ENCODE measurements at regions not wholly inside any gene's neighbourhood (a gene's known extent, or its start where the extent isn't known, plus 50 kb on each side); places are given as distances from the start of the nearest gene placed in this dataset.

DNA sequence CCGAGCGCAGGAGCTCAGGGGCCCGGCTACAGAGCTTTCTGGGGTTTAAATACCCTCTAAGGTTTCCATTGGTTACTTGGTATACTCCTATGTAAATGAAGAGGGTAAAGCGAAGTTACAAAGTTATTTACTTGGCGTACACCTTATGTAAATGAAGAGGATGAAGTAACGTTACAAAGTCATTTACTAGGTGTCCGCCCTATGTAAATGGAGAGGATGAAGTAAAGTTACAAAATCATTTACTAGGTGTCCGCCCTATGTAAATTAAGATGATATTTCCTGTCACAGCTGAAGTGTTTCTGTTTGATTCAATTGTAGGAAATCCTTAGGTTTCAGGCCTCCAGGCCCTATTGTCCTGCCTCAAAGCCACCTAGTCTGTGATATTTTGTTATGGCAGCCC, 358.2 kb downstream of the MTRR start:
- H3K27ac Mint-ChIP-seq = no peak overlapping the region
- H3K36me3 Mint-ChIP-seq (ENCODE audit: low read depth) = no peaks in the 10 kb centered on the region
- H3K4me1 Mint-ChIP-seq (ENCODE audit: low read depth) = no peaks in the 10 kb centered on the region
- no peak for DNase-seq
- no peak overlapping the region for H3K4me3 Mint-ChIP-seq
- H3K27me3 Mint-ChIP-seq = no peaks in the 10 kb centered on the region
- H3K9me3 Mint-ChIP-seq = peaks cover 4% of the 10 kb centered on the region

DNA sequence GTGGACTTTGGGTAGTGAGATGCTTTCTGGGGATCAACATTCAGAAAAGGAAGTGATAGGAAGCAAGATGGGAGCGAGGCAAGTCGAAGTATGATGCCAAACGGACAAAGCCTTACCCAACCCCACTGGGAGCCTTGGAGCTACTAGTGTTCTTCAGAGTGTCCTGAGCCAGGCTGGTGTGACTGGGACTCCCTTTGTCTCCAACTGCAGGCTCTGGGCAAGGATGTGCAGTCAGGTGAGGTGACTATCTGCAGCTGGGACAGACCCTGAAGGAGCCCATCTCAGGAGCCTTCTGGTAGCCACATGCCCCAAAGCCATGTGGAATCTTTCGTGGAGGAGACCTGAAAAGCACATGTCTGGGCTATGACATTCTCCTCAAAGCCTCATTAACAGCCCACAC, 360.6 kb downstream of the MTRR start:
- no peak for DNase-seq
- Mint-ChIP-seq H3K27me3 (no peaks in the 10 kb centered on the region), H3K9me3 (peaks cover 4% of the 10 kb centered on the region), H3K4me3 (no peak overlapping the region), H3K4me1 (ENCODE audit: low read depth) (no peaks in the 10 kb centered on the region), H3K36me3 (ENCODE audit: low read depth) (no peaks in the 10 kb centered on the region), H3K27ac (no peak overlapping the region)

DNA sequence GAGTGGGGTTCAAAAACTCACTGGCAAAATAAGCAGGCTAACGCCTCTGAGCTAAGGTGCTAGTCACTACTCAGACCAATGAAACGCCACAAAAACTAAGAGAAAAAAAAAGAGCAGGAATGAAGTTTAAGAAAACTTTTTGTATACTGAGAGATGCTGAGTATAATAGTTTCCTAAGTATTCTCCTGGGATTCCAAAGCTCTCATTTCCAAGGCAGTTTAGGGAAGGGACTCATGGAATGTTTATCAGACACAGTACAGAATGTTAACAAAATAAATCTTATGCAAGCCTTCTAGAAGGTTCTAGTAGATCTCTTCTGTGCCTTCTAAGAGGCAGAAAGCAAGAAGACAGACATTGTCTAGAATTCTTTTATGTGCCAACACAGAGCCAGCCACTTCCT, 361.9 kb downstream of the MTRR start:
- no peak overlapping the region for H3K27ac Mint-ChIP-seq
- H3K4me1 Mint-ChIP-seq (ENCODE audit: low read depth) = no peaks in the 10 kb centered on the region
- H3K36me3 Mint-ChIP-seq (ENCODE audit: low read depth) = no peaks in the 10 kb centered on the region

DNA sequence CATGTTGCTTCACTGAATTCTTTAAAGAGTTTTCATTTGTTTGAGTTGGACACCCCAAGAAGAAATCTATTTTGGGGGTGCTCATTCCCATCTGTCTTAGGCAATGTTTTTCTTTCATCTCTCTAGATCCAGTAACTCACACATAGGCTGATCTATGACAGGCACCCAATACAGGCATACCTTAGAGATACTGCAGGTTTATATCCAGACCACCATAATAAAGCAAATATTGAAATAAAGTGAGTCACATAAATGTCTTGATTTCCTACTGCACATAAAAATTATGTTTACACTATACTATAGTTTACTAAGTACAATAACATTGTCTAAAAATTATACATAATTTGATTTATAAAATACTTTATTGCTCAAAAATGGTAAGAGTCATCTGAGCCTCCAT, 364.5 kb downstream of the MTRR start:
- Mint-ChIP-seq H3K4me1 (ENCODE audit: low read depth) (no peaks in the 10 kb centered on the region), H3K27ac (no peak overlapping the region), H3K36me3 (ENCODE audit: low read depth) (no peaks in the 10 kb centered on the region), H3K27me3 (no peaks in the 10 kb centered on the region), H3K4me3 (no peak overlapping the region), H3K9me3 (peaks cover 5% of the 10 kb centered on the region)
- DNase-seq = no peak

More for the DNA sequence above, 361.9 kb downstream of the MTRR start:
- H3K27me3 Mint-ChIP-seq = no peaks in the 10 kb centered on the region
- no peak overlapping the region for H3K4me3 Mint-ChIP-seq
- DNase-seq = no peak
- peaks cover 4% of the 10 kb centered on the region for H3K9me3 Mint-ChIP-seq

DNA sequence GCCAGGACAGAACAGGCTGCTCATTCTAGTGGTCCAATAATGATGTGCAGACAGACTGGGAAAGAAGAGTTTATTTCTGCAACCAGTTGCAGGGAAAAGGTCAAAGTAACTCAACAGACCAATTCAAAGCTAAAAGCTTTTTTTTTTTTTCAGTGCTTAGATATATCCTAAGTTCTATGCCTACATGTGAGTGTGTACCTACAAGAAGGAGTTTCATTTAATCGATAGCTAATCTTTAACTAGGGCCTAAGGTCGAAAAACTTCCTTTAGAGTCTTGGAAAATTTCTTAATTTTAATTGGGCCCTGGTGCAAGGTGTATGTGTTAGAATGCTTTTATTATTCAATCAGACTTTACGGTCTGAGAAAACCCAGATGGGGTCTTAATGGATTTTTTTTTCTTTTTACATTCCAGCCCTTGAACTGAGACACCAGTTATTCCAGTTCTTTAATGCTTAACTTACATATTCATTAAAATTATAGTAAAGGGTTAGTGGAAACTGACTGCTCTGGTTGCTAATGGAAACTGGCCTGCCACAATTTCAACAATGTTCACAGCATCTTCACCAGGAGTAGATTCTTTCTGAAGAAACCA, 365.3 kb downstream of the MTRR start:
- Mint-ChIP-seq H3K27me3 (no peaks in the 10 kb centered on the region), H3K36me3 (ENCODE audit: low read depth) (no peaks in the 10 kb centered on the region), H3K4me3 (no peak overlapping the region), H3K27ac (no peak overlapping the region), H3K4me1 (ENCODE audit: low read depth) (no peaks in the 10 kb centered on the region), H3K9me3 (peaks cover 5% of the 10 kb centered on the region)
- no peak for DNase-seq

DNA sequence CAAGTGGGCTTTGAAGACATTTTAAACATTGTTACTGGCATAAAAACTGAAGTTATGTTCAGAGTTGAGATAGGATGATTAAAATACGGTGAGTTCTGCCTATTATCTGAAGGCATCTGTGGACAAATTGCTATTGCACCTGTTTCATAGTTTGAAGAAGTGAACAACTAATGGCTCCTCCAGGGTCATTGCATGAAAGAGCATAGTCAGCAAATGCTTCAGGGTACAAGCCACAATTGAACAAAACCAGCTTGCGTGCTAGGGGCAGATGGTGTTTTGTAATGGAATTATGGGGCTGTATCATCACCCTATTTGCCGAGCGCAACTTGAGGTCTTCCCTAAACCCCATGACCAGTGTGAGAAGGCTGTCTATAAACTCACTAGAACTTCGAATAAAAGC, 369.1 kb downstream of the MTRR start:
- H3K4me3 Mint-ChIP-seq = no peak overlapping the region

DNA sequence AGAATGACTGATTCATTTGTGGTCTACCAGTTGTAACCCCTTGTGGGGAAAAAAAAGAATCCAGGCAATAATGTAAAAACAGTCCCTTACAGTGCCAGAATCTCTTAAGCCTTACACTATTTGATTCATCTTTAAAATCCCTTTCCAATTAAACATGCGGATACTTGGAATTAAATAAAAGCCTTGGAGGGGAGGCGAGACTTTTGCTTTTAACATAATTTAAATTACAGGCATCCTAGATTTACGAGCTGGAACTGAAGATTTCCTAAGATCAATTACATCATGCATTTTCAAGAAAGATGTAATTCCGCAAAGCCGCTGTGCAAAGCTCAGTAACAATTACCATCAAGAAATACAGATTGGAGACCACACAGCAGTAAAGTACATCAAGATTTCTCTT, 370.2 kb downstream of the MTRR start:
- H3K27me3 Mint-ChIP-seq = no peaks in the 10 kb centered on the region
- H3K9me3 Mint-ChIP-seq = peaks cover 6% of the 10 kb centered on the region
- no peaks in the 10 kb centered on the region for H3K36me3 Mint-ChIP-seq (ENCODE audit: low read depth)
- DNase-seq = no peak
- no peak overlapping the region for H3K27ac Mint-ChIP-seq
- H3K4me1 Mint-ChIP-seq (ENCODE audit: low read depth) = no peaks in the 10 kb centered on the region
- H3K4me3 Mint-ChIP-seq = no peak overlapping the region

More for the DNA sequence above, 369.1 kb downstream of the MTRR start:
- DNase-seq = no peak
- H3K9me3 Mint-ChIP-seq = peaks cover 5% of the 10 kb centered on the region
- H3K27ac Mint-ChIP-seq = no peak overlapping the region
- H3K4me1 Mint-ChIP-seq (ENCODE audit: low read depth) = no peaks in the 10 kb centered on the region
- H3K27me3 Mint-ChIP-seq = no peaks in the 10 kb centered on the region
- no peaks in the 10 kb centered on the region for H3K36me3 Mint-ChIP-seq (ENCODE audit: low read depth)

DNA sequence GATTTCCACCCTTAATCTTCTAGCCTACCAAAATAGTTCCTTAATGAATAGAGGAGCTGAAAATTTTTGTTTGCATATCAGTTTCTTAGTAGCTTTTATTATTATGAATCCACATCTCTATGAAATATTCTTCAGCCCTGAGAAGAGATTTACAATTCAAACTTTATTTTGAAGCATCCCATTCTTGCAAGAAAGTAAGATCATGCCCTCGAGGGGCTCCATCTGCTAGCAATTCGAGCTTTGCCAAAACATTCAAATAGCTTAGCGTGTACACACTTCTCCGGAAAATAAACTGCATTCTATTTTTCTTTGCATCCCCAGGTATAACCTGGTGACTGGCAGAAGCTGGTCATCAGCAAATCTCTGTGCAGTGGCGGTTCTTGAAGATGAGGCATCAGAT, 370.7 kb downstream of the MTRR start:
- no peak overlapping the region for H3K27ac Mint-ChIP-seq
- no peaks in the 10 kb centered on the region for H3K4me1 Mint-ChIP-seq (ENCODE audit: low read depth)

DNA sequence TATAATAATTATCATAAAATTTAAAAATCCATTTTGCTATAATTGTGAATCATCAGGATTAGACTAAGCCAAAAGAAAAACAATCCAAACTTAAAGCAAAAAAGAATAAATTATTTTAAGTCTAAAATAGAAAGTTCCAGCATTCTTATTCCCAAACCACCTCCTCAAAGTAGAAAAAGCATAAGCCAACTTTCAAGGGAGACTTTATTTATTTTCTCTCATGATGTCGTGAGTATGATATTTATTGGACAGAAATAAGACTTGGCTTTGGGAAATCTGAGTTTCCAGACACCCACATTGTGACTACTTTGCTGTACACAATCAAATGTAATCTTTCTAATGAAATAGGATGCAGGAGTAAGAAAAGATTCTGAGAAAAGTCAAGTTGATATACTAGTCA, 372.1 kb downstream of the MTRR start:
- H3K27ac Mint-ChIP-seq = no peak overlapping the region
- no peak for DNase-seq
- no peaks in the 10 kb centered on the region for H3K36me3 Mint-ChIP-seq (ENCODE audit: low read depth)
- H3K4me1 Mint-ChIP-seq (ENCODE audit: low read depth) = no peaks in the 10 kb centered on the region
- no peak overlapping the region for H3K4me3 Mint-ChIP-seq
- H3K27me3 Mint-ChIP-seq = no peaks in the 10 kb centered on the region
- peaks cover 14% of the 10 kb centered on the region for H3K9me3 Mint-ChIP-seq

More for the DNA sequence above, 370.7 kb downstream of the MTRR start:
- Mint-ChIP-seq H3K9me3 (peaks cover 11% of the 10 kb centered on the region), H3K4me3 (no peak overlapping the region), H3K27me3 (no peaks in the 10 kb centered on the region), H3K36me3 (ENCODE audit: low read depth) (no peaks in the 10 kb centered on the region)
- DNase-seq = no peak

DNA sequence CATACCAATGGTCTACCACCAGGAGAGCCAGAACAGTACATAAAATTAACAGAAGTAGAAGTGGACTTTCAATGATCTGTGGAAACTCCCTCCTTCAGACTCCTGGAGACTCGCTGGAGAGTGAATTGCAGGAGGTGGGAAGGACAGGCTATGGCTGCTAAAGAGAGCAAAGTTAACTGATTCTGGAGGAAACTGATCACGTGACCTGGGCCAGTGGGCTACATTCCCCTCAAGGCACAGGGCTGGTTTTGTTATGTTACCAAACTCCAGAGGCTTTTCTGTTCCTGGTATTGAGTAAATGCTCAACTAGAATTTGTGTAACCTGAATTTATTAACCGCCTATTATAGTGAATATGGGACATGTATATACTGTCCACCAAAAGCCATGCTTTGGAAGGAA, 372.6 kb downstream of the MTRR start:
- Mint-ChIP-seq H3K4me1 (ENCODE audit: low read depth) (no peaks in the 10 kb centered on the region), H3K36me3 (ENCODE audit: low read depth) (no peaks in the 10 kb centered on the region), H3K9me3 (peaks cover 14% of the 10 kb centered on the region), H3K4me3 (no peak overlapping the region), H3K27me3 (no peaks in the 10 kb centered on the region), H3K27ac (no peak overlapping the region)
- DNase-seq = no peak

DNA sequence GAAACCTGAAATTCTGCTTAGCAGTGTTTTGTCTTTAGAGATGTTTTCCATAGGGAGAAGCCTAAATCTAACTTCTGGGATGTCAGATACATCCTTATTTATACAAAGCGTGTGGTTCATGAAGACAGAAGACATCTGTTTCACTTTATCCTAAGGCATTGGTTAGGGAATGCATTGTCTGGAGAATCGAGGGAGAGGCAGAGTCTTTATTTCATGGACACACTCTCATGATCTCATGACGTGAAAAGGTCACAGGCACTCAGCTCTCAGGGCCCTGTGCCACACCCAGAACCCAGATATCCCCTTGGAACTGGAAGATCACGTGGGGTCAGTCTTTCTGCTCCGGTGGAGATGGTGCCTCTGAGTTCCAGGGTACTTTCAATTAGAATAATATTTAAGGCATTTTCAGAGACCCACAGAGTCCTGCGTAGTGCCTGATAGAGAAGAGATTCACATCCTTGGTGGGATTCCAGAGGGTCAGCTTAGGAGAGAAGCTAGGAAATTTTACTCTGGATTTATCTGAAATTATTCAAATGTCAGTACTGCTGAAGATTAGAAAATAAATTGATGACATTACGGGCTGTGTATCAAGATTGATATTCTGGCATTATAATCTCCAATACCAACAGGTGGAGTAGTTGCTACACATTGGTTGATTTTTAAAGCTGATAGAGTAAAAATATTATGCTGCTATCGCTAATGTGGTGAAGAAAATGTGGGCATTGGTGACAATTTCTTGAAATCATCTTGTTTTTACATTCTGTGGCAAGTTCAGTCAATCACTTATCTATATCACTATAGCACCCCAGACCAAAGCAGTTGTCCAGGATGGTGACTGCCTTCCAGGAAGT, 378.3 kb downstream of the MTRR start:
- H3K4me3 Mint-ChIP-seq = no peak overlapping the region
- H3K4me1 Mint-ChIP-seq (ENCODE audit: low read depth) = no peaks in the 10 kb centered on the region
- H3K9me3 Mint-ChIP-seq = peaks cover 9% of the 10 kb centered on the region
- H3K27ac Mint-ChIP-seq = no peak overlapping the region
- DNase-seq = no peak
- no peaks in the 10 kb centered on the region for H3K36me3 Mint-ChIP-seq (ENCODE audit: low read depth)
- H3K27me3 Mint-ChIP-seq = no peaks in the 10 kb centered on the region

DNA sequence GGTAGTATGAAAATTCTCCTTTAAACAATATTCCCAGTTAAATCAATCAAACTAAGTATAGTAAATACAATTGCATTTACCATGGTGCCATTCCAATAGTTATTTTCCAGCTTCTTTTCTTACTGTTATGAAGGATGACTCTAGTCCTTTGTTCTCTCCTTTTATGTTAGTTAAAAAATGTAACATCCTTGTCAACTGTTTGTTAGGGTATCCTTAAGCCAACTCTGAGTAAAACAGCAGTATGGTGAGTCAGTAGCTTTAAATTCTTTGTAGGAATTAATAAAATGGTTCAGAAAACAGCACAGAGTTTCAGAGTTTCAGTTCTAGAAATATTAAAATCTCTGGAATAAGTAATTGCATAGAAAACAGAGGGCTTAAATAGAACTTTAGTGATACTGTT, 384.4 kb downstream of the MTRR start:
- Mint-ChIP-seq H3K4me3 (no peak overlapping the region), H3K4me1 (ENCODE audit: low read depth) (no peaks in the 10 kb centered on the region), H3K27me3 (no peaks in the 10 kb centered on the region), H3K9me3 (peaks cover 4% of the 10 kb centered on the region), H3K27ac (no peak overlapping the region), H3K36me3 (ENCODE audit: low read depth) (no peaks in the 10 kb centered on the region)
- no peak for DNase-seq

DNA sequence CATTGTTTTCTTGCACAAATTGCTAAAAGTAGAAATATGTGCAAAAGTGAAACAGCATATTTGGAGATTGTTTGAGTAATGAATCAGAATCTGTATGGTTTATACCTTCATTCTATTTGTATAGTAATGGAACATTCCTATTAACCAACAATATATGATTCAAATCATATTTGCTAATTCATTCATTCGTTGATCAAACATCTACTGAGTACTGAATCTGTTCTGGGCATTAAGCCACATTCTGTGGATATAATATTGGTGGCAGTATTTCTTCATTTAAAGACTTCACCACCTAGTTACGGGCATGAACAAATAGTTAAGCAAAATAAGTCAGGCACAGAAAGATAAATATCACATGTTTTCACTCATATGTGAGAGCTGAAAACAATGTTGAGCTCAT, 385.7 kb downstream of the MTRR start:
- no peaks in the 10 kb centered on the region for H3K4me1 Mint-ChIP-seq (ENCODE audit: low read depth)
- no peak overlapping the region for H3K4me3 Mint-ChIP-seq
- no peaks in the 10 kb centered on the region for H3K27me3 Mint-ChIP-seq
- DNase-seq = no peak
- peaks cover 11% of the 10 kb centered on the region for H3K9me3 Mint-ChIP-seq
- H3K36me3 Mint-ChIP-seq (ENCODE audit: low read depth) = no peaks in the 10 kb centered on the region
- H3K27ac Mint-ChIP-seq = no peak overlapping the region

DNA sequence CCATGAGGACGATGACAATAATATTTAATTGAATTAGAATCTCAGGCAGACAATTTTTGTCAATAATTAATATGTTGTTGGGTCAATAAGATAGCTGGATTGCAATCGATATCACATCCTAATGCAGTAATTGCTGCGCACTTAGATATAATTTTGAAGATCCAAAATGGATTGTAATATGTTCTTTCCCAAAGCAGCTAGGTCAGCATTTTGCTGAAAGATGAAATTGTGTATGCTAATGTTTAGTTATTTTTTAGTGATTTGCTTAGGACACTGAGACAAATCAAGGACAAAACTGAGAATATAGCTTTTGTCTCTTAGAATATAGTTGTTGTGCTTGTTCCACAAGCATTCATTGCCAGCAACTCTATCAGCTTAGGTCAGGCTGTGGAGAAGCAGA, 389.9 kb downstream of the MTRR start:
- Mint-ChIP-seq H3K36me3 (ENCODE audit: low read depth) (no peaks in the 10 kb centered on the region), H3K27ac (no peak overlapping the region), H3K9me3 (peaks cover 11% of the 10 kb centered on the region), H3K27me3 (no peaks in the 10 kb centered on the region), H3K4me1 (ENCODE audit: low read depth) (no peaks in the 10 kb centered on the region), H3K4me3 (no peak overlapping the region)
- DNase-seq = no peak

DNA sequence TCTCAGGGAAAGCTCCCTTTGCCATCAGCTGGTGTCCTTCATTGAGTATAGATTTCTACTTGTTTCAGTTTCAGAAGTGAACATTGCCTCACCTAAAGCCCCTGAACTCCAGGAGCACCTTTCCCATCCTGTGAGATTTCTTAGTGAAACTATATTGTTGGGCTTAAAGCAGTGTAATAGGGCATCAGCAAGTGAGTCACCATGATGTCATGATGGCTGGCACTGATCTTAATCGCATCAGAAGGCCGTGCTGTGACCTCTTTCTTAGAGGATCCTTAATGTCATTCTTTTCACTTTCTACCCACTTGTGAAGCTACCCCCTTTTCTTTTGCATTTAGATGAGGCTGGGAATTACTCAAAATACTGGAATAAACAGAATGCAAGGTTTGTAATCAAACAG, 401.3 kb downstream of the MTRR start:
- DNase-seq = no peak
- Mint-ChIP-seq H3K9me3 (peaks cover 18% of the 10 kb centered on the region), H3K27me3 (no peaks in the 10 kb centered on the region), H3K4me3 (no peak overlapping the region), H3K27ac (no peak overlapping the region), H3K36me3 (ENCODE audit: low read depth) (no peaks in the 10 kb centered on the region), H3K4me1 (ENCODE audit: low read depth) (no peaks in the 10 kb centered on the region)
